Adrenal gland (tissue), 9 donors: ENCODE measurements at regions not wholly inside any gene's neighbourhood (a gene's known extent, or its start where the extent isn't known, plus 50 kb on each side); places are given as distances from the start of the nearest gene placed in this dataset.

Experiments
- DNase-seq, 7 donors: peaks; one replicate each; pipeline ENCODE4 v3.0.0-alpha.2; 2019 to 2020
- H3K27ac ChIP-seq, 5 donors: fragments of 200-600 bp; sonication (generic) in 4 of 5; 1 replicate in 3 of 5; 2 replicates in 2 of 5; pipeline versions ENCODE4 v1.5.1 to v1.8.0; 2016 to 2020; ENCODE audit warnings: mild to moderate bottlenecking in 1 of 5
- H3K27me3 ChIP-seq: fragments of 200-600 bp; 2 replicates; pipeline ENCODE4 v1.8.0; 2021
- H3K36me3 ChIP-seq, 2 donors: fragments of 200-600 bp; replicated peaks in 1 of 2; 1 replicate in 1 of 2; 2 replicates in 1 of 2; pipeline versions ENCODE4 v1.5.1 to v1.8.0; 2018 to 2022
- H3K4me1 ChIP-seq, 2 donors: fragments of 200-600 bp; replicated peaks in 1 of 2; 1 replicate in 1 of 2; 2 replicates in 1 of 2; pipeline versions ENCODE4 v1.5.1 to v1.8.0; 2018 to 2021
- H3K4me3 ChIP-seq, 4 donors: fragments of 200-600 bp; sonication (generic) in 3 of 4; one replicate each; pipeline ENCODE4 v1.5.1; 2016 to 2018
- H3K9me3 ChIP-seq, 3 donors: fragments of 200-600 bp; sonication (generic) in 1 of 3; replicated peaks in 1 of 3; 1 replicate in 2 of 3; 2 replicates in 1 of 3; pipeline versions ENCODE4 v1.5.1 to v1.8.0; 2016 to 2021
- POLR2A ChIP-seq, 2 donors: fragments of 450-650 bp; IDR thresholded peaks; one replicate each; pipeline ENCODE4 v1.6.1; 2017; ENCODE audit warnings: antibody characterized with exemption in 2 of 2, mild to moderate bottlenecking in 2 of 2, moderate library complexity in 1 of 2
- WGBS, 4 donors: extraction: QIAGEN DNeasy Blood & Tissue Kit in 2 of 4; methylation state at CpG; one replicate each; pipeline versions ENCODE4 v1.1.5 to v1.1.7; 2013 to 2017; 5-methylcytosine and 5-hydroxymethylcytosine counted together
- intact Hi-C, 2 donors: fragments of 100-400 bp; cut with DNase I; formaldehyde crosslinking; loops; one replicate each; pipeline versions ENCODE4 v1.14.1 to v1.15.0; 2022 to 2023
- TF ChIP-seq, protein P1 (sequence below), 6 experiments: fragments of 450-650 bp in 4 of 6; fragments of 200-600 bp in 2 of 6; sonication (generic) in 1 of 6; IDR thresholded peaks; 1 replicate in 5 of 6; 2 replicates in 1 of 6; pipeline versions ENCODE4 v1.5.1 to v1.8.0; 2016 to 2021; ENCODE audit warnings: antibody characterized with exemption in 6 of 6, mild to moderate bottlenecking in 2 of 6, moderate library complexity in 1 of 6
- donor health status: healthy with polysubstance abuse.
- donor health status: Bipolar disorder and iron deficiency.
- donor health status: DM: yes; HTN: yes; CAD: no.
- donor health status: DM: no; HTN: no; CAD: no.
- donor health status: DM: no; HTN: no; CAD: no.

DNA sequence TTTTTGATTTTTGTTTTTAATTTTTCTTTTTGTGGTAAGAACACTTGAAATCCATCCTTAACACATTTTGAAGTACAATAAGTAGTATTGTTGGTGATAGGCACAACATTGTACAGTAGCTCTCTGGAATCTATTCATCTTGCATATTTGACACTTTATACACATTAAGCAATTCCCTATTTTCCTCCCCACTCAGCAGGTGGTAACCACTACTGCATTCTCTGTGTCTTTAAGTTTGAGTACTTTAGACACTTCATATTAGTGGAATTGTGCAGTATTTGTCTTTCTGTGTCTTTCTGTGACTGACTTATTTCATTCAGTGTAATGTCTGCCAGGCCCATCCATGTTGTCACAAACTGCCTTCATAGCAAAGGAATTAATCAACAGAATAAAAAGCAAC is 471.7 kb upstream of the CDH20 start:
- peaks cover 0 to 7% (median 0%) of the 10 kb centered on the region in 3 donors for H3K9me3 ChIP-seq
- no peaks in the 10 kb centered on the region for H3K36me3 ChIP-seq
- no peak overlapping the region for H3K27ac ChIP-seq
- H3K4me1 ChIP-seq, result no peaks in the 10 kb centered on the region
- no peak for TF ChIP-seq POLR2A (IDR thresholded peaks at IDR 0.05)
- TF ChIP-seq, protein P1, sequence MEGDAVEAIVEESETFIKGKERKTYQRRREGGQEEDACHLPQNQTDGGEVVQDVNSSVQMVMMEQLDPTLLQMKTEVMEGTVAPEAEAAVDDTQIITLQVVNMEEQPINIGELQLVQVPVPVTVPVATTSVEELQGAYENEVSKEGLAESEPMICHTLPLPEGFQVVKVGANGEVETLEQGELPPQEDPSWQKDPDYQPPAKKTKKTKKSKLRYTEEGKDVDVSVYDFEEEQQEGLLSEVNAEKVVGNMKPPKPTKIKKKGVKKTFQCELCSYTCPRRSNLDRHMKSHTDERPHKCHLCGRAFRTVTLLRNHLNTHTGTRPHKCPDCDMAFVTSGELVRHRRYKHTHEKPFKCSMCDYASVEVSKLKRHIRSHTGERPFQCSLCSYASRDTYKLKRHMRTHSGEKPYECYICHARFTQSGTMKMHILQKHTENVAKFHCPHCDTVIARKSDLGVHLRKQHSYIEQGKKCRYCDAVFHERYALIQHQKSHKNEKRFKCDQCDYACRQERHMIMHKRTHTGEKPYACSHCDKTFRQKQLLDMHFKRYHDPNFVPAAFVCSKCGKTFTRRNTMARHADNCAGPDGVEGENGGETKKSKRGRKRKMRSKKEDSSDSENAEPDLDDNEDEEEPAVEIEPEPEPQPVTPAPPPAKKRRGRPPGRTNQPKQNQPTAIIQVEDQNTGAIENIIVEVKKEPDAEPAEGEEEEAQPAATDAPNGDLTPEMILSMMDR (IDR thresholded peaks at IDR 0.05), result no peak
- no peak overlapping the region for H3K4me3 ChIP-seq
- intact Hi-C loops, result no loop called here
- H3K27me3 ChIP-seq, result no peaks in the 10 kb centered on the region
- DNase-seq, result no peak

DNA sequence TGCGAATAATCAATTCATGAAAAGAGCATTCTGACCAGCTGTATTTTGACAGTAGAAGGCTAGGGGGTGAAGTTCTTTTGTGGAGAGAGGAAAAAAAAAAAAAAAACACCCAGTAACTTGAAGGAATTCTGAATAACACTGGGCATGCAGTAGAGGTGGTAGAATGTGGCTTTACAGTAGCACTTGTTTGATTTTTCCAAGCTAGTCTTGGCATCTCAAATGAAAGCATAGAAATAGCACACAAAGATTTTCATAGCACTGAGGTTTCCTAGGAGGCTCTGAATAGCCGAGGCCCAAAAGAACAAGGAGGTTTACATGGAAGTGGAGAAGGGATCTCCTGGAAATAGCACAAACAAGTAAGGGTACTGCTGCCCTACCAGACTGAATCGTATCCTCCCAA is 470.2 kb upstream of the CDH20 start:
- no peaks in the 10 kb centered on the region for H3K27me3 ChIP-seq
- WGBS, 4 donors, result 83 to 93% (median 92%) methylated on average over 3 of the region's 3 CpGs
- no peak overlapping the region for H3K4me3 ChIP-seq
- no peaks in the 10 kb centered on the region for H3K4me1 ChIP-seq
- peaks cover 0 to 1% (median 0%) of the 10 kb centered on the region in 3 donors for H3K9me3 ChIP-seq
- no peak for TF ChIP-seq POLR2A (IDR thresholded peaks at IDR 0.05)
- TF ChIP-seq, protein P1 (IDR thresholded peaks at IDR 0.05), result no peak
- no peak for DNase-seq
- no peaks in the 10 kb centered on the region for H3K36me3 ChIP-seq
- no peak overlapping the region for H3K27ac ChIP-seq
- intact Hi-C loops, result no loop called here

DNA sequence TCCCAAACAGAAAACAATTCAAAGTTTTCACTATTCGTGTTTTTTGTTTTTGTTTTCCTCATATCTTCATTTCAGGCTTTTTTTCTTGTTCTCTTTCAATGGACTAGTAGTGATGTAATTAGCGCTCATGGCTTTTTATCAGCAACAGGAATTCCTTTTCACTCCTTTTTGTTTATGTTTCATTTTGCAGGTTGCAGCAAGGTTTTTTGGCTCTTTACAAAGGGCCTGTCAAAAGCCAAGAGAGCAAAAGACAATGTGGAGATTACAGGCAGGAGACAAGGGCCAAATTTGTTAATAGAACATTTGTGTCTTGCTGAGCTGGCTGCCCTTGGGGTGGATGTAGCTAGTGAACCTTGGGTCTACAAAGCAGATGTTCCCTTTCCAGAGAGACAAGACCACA is 467.4 kb upstream of the CDH20 start:
- H3K9me3 ChIP-seq, result no peaks in the 10 kb centered on the region
- intact Hi-C loops, result no loop called here
- no peaks in the 10 kb centered on the region for H3K36me3 ChIP-seq
- no peak overlapping the region for H3K4me3 ChIP-seq
- H3K27ac ChIP-seq, result no peak overlapping the region
- DNase-seq, result no peak
- WGBS, 4 donors, result 59 to 72% (median 66%) methylated on average over 2 of the region's 2 CpGs
- no peaks in the 10 kb centered on the region for H3K4me1 ChIP-seq
- TF ChIP-seq POLR2A (IDR thresholded peaks at IDR 0.05), result no peak
- TF ChIP-seq, protein P1 (IDR thresholded peaks at IDR 0.05), result no peak
- no peaks in the 10 kb centered on the region for H3K27me3 ChIP-seq

DNA sequence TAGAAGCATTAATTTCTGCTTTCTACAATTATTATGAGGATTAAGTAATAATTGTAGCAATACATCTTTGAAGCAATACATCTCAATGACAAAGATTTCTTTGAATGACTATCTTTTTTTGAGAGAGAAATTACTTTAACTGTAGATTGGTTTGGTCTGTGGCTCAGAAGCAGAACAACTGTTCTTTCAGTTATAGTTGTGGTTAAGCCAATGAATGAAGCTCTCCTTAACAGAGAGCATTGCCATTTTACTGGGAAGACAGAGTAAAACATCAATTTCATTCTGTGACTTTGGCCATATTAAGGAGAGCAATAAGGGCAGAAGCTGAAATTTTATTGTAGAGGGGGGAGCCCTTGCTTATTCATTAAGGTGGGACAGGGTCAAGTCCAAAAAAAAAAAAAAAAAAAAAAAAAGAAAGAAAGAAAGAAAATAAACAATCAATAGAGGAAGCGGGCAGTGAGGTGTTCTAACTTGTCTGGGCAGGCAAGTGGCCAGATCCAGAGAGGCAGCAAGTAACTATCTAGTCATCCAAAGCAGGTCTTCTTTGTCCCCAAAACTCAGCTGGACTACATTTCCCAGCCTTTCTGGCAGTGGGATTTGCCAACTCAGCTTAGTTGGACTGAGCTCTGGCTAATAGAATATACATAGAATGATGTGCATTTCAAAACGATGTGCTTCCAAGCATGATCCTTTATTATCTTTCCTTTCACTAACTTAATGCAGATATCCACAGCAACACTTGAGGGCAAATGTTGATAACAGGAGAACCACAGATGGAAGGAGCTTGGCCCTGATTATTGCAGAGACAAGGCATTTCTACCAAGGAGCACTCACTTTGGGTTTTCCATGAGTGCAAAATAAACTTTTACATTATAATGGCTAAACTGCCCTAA is 462.7 kb upstream of the CDH20 start:
- Histone ChIP-seq H3K4me1 (no peaks in the 10 kb centered on the region), H3K36me3 (no peaks in the 10 kb centered on the region), H3K27me3 (no peaks in the 10 kb centered on the region), H3K4me3 (no peak overlapping the region), H3K27ac (no peak overlapping the region), H3K9me3 (no peaks in the 10 kb centered on the region)
- WGBS, 4 donors, result 70 to 81% (median 76%) methylated on average over 2 of the region's 2 CpGs
- intact Hi-C loops, result no loop called here
- DNase-seq, result no peak
- TF ChIP-seq POLR2A (IDR thresholded peaks at IDR 0.05), result no peak
- TF ChIP-seq, protein P1 (IDR thresholded peaks at IDR 0.05), result no peak
